HG03139 (cell line): ENCODE measurements at regions not wholly inside any gene's neighbourhood (a gene's known extent, or its start where the extent isn't known, plus 50 kb on each side); places are given as distances from the start of the nearest gene placed in this dataset.
"Not testable (repeated sequence)": the region's sequence is repeated elsewhere in the genome, so short reads cannot be mapped to it uniquely, and the experiment has no call there.

Experiments used
- ATAC-seq: cut with Tn5 transposase; IDR thresholded peaks from one replicate; pipeline ENCODE4 v1.9.1; 2021; ENCODE audit not compliant: unreplicated experiment

- ATAC-seq: no peak
These were observed 54.4 kb upstream of the JAK1 start for GRCh38 chr1:65020774-65021173.

- ATAC-seq: no peak
These were observed 55.4 kb upstream of the JAK1 start for GRCh38 chr1:65021795-65022194.

- ATAC-seq: no peak
These were observed 55.9 kb upstream of the JAK1 start for GRCh38 chr1:65022216-65022615.

- no peak for ATAC-seq
These were observed 59.4 kb upstream of the JAK1 start for GRCh38 chr1:65025794-65026193.

GRCh38 chr1:65026235-65026634 is 59.9 kb upstream of the JAK1 start:
- no peak for ATAC-seq

GRCh38 chr1:65027666-65028358 is 61.5 kb upstream of the JAK1 start:
- no peak for ATAC-seq

GRCh38 chr1:65029434-65029833 is 63.1 kb upstream of the JAK1 start:
- ATAC-seq: not testable (repeated sequence)

- ATAC-seq: not testable (repeated sequence)
These were observed 68.5 kb upstream of the JAK1 start for GRCh38 chr1:65034879-65035278.

GRCh38 chr1:65036570-65037051 is 70.3 kb upstream of the JAK1 start:
- ATAC-seq: no peak

- no peak for ATAC-seq
These were observed 72.7 kb upstream of the JAK1 start for GRCh38 chr1:65039066-65039465.

GRCh38 chr1:65039508-65039907 is 73.2 kb upstream of the JAK1 start:
- no peak for ATAC-seq

- no peak for ATAC-seq
These were observed 76.1 kb upstream of the JAK1 start for GRCh38 chr1:65042467-65042866.

- ATAC-seq: no peak
These were observed 78.1 kb upstream of the JAK1 start for GRCh38 chr1:65044411-65044810.

- no peak for ATAC-seq
These were observed 78.9 kb upstream of the JAK1 start for GRCh38 chr1:65045022-65045817.

GRCh38 chr1:65048335-65048734 is 82.0 kb upstream of the JAK1 start:
- ATAC-seq: no peak

- ATAC-seq: no peak
These were observed 83.8 kb upstream of the JAK1 start for GRCh38 chr1:65049941-65050713.

- no peak for ATAC-seq
These were observed 84.4 kb upstream of the JAK1 start for GRCh38 chr1:65050735-65051134.

- no peak for ATAC-seq
These were observed 88.1 kb upstream of the JAK1 start for GRCh38 chr1:65054481-65054880.

GRCh38 chr1:65055747-65056146 is 89.4 kb upstream of the JAK1 start:
- no peak for ATAC-seq

GRCh38 chr1:65056234-65056633 is 89.9 kb upstream of the JAK1 start:
- no peak for ATAC-seq

GRCh38 chr1:65056866-65057265 is 90.5 kb upstream of the JAK1 start:
- ATAC-seq: no peak
